Heart right ventricle (tissue), 16 donors: ENCODE measurements at regions not wholly inside any gene's neighbourhood (a gene's known extent, or its start where the extent isn't known, plus 50 kb on each side); places are given as distances from the start of the nearest gene placed in this dataset.
"Not testable (repeated sequence)": the region's sequence is repeated elsewhere in the genome, so short reads cannot be mapped to it uniquely, and the experiment has no call there.

Source experiments
- ATAC-seq, 8 donors: fragments of 200-7000 bp; cut with Tn5 transposase; one replicate each; pipeline ENCODE4 v1.9.1; 2020; ENCODE audit warnings: mild to moderate bottlenecking in 8 of 8, moderate library complexity in 8 of 8, moderate number of reproducible peaks in 1 of 8
- DNase-seq, 2 donors: peaks; one replicate each; pipeline ENCODE4 v3.0.0-alpha.2; 2020
- H3K27ac ChIP-seq, 10 donors: fragments of 200-600 bp; sonication (generic) in 2 of 10; one replicate each; pipeline versions ENCODE4 v1.5.0 to v1.8.0; 2020 to 2022; ENCODE audit warnings: mild to moderate bottlenecking in 3 of 10
- H3K27me3 ChIP-seq, 7 donors: fragments of 200-600 bp; one replicate each; pipeline ENCODE4 v1.8.0; 2021 to 2022; ENCODE audit warnings: mild to moderate bottlenecking in 2 of 7
- H3K36me3 ChIP-seq, 9 donors: fragments of 200-600 bp; sonication (generic) in 1 of 9; one replicate each; pipeline versions ENCODE4 v1.5.0 to v1.8.0; 2020 to 2022; ENCODE audit warnings: mild to moderate bottlenecking in 2 of 9
- H3K4me1 ChIP-seq, 9 donors: fragments of 200-600 bp; sonication (generic) in 1 of 9; one replicate each; pipeline versions ENCODE4 v1.5.0 to v1.8.0; 2020 to 2022; ENCODE audit warnings: mild to moderate bottlenecking in 4 of 9
- H3K4me3 ChIP-seq, 10 donors: fragments of 200-600 bp; sonication (generic) in 2 of 10; one replicate each; pipeline versions ENCODE4 v1.5.0 to v1.8.0; 2020 to 2022; ENCODE audit warnings: mild to moderate bottlenecking in 7 of 10, moderate library complexity in 2 of 10
- H3K9me3 ChIP-seq, 11 donors: fragments of 200-600 bp in 10 of 11; sonication (generic) in 2 of 11; one replicate each; pipeline versions ENCODE4 v1.5.0 to v1.8.0; 2013 to 2022; ENCODE audit warnings: mild to moderate bottlenecking in 2 of 11, control low read depth in 1 of 11, moderate library complexity in 1 of 11
- CTCF ChIP-seq, 9 donors: fragments of 200-600 bp; sonication (generic) in 2 of 9; IDR thresholded peaks; one replicate each; pipeline versions ENCODE4 v1.5.0 to v1.8.0; 2021 to 2022; ENCODE audit warnings: antibody characterized with exemption in 9 of 9, mild to moderate bottlenecking in 5 of 9, moderate library complexity in 1 of 9
- WGBS, 2 donors: extraction: QIAGEN DNeasy Blood & Tissue Kit; methylation state at CpG; one replicate each; pipeline ENCODE4 v1.1.7; 2013; ENCODE audit warnings: inconsistent platforms in 1 of 2; 5-methylcytosine and 5-hydroxymethylcytosine counted together
- intact Hi-C, 10 donors: fragments of 100-400 bp; cut with DNase I; formaldehyde crosslinking; loops; one replicate each; pipeline versions ENCODE4 v1.11.1 to v1.14.2; 2022
- donor health status: Arrhythmogenic right ventricular cardiomyopathy.
- donor health status: ischemic (EF 13 %, LVEDD 7.1; RV severe dilation, severe dysfunction).
- donor health status: healthy with polysubstance abuse.
- donor health status: DM: no; HTN: yes; CAD: no.
- donor health status: DM: no; HTN: no; CAD: no.
- donor health status: ischemic (EF 25% LVEDD 6.9; RV normal size, moderate dysfunction).
- donor health status: ischemic (EF 25% LVEDD 5.7; RV mildly dilated, moderate dysfunction).
- donor health status: healthy.
- donor health status: DM: yes; HTN: yes; CAD: no.
- donor health status: Ischemic cardiomyopathy.
- donor health status: ischemic (EF 35%, LVEDD 5.7; RV mildly dilated, moderate dysfunction).
- donor health status: nonischemic (EF 11% LVEDD 7.7; RV severe dilation, severe dysfunction).
- donor health status: DM: yes; HTN: yes; CAD: no.
- donor health status: PGD.
- donor health status: ischemic (EF 29% LVEDD 5.4; RV normal size, mild dysfunction).
- donor health status: nonischemic (EF 23%, LVEDD 6.1; RV moderate dilation, normal function).

GRCh38 chr9:75378926-75379325 lies 290.6 kb downstream of the OSTF1 start:
- H3K4me3 ChIP-seq, result no peak overlapping the region
- DNase-seq, result no peak
- H3K4me1 ChIP-seq, result peaks cover 0 to 9% (median 0%) of the 10 kb centered on the region in 9 donors
- H3K27ac ChIP-seq, result no peak overlapping the region
- WGBS, 2 donors, result 56 to 63% methylated on average over 1 of the region's 1 CpG
- intact Hi-C loops, result no loop called here
- no peaks in the 10 kb centered on the region for H3K27me3 ChIP-seq
- no peak for ATAC-seq
- H3K36me3 ChIP-seq, result no peaks in the 10 kb centered on the region
- H3K9me3 ChIP-seq, result peaks cover 0 to 11% (median 3%) of the 10 kb centered on the region in 11 donors
- TF ChIP-seq CTCF (IDR thresholded peaks at IDR 0.05), result no peak

GRCh38 chr9:75382126-75382525 lies 293.8 kb downstream of the OSTF1 start:
- peaks cover 0 to 9% (median 0%) of the 10 kb centered on the region in 9 donors for H3K4me1 ChIP-seq
- H3K4me3 ChIP-seq, result no peak overlapping the region
- intact Hi-C loops, result no loop called here
- H3K36me3 ChIP-seq, result no peaks in the 10 kb centered on the region
- peaks cover 0 to 35% (median 22%) of the 10 kb centered on the region in 11 donors for H3K9me3 ChIP-seq
- H3K27ac ChIP-seq, result no peak overlapping the region
- no peaks in the 10 kb centered on the region for H3K27me3 ChIP-seq
- TF ChIP-seq CTCF (IDR thresholded peaks at IDR 0.05), result no peak
- WGBS, 2 donors, result 55 to 62% methylated on average over 2 of the region's 2 CpGs
- no peak for DNase-seq
- ATAC-seq, result no peak

- ATAC-seq, H3K36me3 ChIP-seq, H3K27me3 ChIP-seq, H3K4me3 ChIP-seq, H3K4me1 ChIP-seq, DNase-seq, intact Hi-C loops, H3K27ac ChIP-seq: not testable (repeated sequence)
- 80 to 83% methylated on average over 1 of the region's 1 CpG for WGBS, 2 donors
- peaks cover 0 to 36% (median 22%) of the 10 kb centered on the region in 11 donors for H3K9me3 ChIP-seq
Measured at GRCh38 chr9:75383420-75384034, 295.2 kb downstream of the OSTF1 start.

- DNase-seq (no peak), ATAC-seq (no peak)
- Histone ChIP-seq H3K9me3 (peaks cover 0 to 36% (median 22%) of the 10 kb centered on the region in 11 donors), H3K4me1 (peaks cover 0 to 3% (median 0%) of the 10 kb centered on the region in 9 donors), H3K27ac (no peak overlapping the region), H3K36me3 (no peaks in the 10 kb centered on the region), H3K4me3 (no peak overlapping the region), H3K27me3 (no peaks in the 10 kb centered on the region)
- no peak for TF ChIP-seq CTCF (IDR thresholded peaks at IDR 0.05)
- intact Hi-C loops, result no loop called here
Measured at GRCh38 chr9:75385236-75385635, 296.9 kb downstream of the OSTF1 start.

GRCh38 chr9:75389101-75389500 lies 300.8 kb downstream of the OSTF1 start:
- Histone ChIP-seq H3K4me1 (peaks cover 0 to 3% (median 0%) of the 10 kb centered on the region in 9 donors), H3K4me3 (no peak overlapping the region), H3K27ac (no peak overlapping the region), H3K27me3 (no peaks in the 10 kb centered on the region), H3K9me3 (peaks cover 0 to 31% (median 22%) of the 10 kb centered on the region in 11 donors), H3K36me3 (no peaks in the 10 kb centered on the region)
- TF ChIP-seq CTCF (IDR thresholded peaks at IDR 0.05), result no peak
- DNase-seq, result no peak
- ATAC-seq, result peak in 1 of 8 donors; percentile 25
- intact Hi-C loops, result no loop called here
- WGBS, 2 donors, result 68 to 76% methylated on average over 2 of the region's 2 CpGs
